NT2/D1 (cell line): ENCODE measurements at regions not wholly inside any gene's neighbourhood (a gene's known extent, or its start where the extent isn't known, plus 50 kb on each side); places are given as distances from the start of the nearest gene placed in this dataset.
"Not testable (repeated sequence)": the region's sequence is repeated elsewhere in the genome, so short reads cannot be mapped to it uniquely, and the experiment has no call there.

Experiments used
- DNase-seq: peaks from one replicate; pipeline ENCODE4 v3.0.0-alpha.2; 2011; ENCODE audit warnings: low read depth, low spot score
- H3K27me3 ChIP-seq: 2 replicates; pipeline ENCODE4 v1.6.0; 2011; ENCODE audit warnings: mild to moderate bottlenecking; ENCODE audit not compliant: insufficient read length, insufficient read depth
- H3K36me3 ChIP-seq: 2 replicates; pipeline ENCODE4 v1.6.1; 2011; ENCODE audit warnings: mild to moderate bottlenecking, low read length, mixed read lengths; ENCODE audit not compliant: insufficient read depth, insufficient read length
- H3K4me1 ChIP-seq: 2 replicates; pipeline ENCODE4 v1.5.1; 2011; ENCODE audit not compliant: insufficient read depth, insufficient read length
- H3K4me3 ChIP-seq: 2 replicates; pipeline ENCODE4 v1.5.1; 2011; ENCODE audit warnings: low read depth; ENCODE audit not compliant: insufficient read length
- H3K9ac ChIP-seq: 2 replicates; pipeline ENCODE4 v1.6.0; 2011; ENCODE audit warnings: low read depth; ENCODE audit not compliant: insufficient read length
- H3K9me3 ChIP-seq: 2 replicates; pipeline ENCODE4 v1.5.1; 2011; ENCODE audit warnings: mild to moderate bottlenecking, low read length; ENCODE audit not compliant: insufficient read depth
- SUZ12 ChIP-seq: IDR thresholded peaks from 2 replicates; pipeline ENCODE4 v1.6.1; 2011; ENCODE audit not compliant: insufficient read length, insufficient read depth; ENCODE audit errors: extremely low read depth
- YY1 ChIP-seq: IDR thresholded peaks from 2 replicates; pipeline ENCODE4 v1.6.1; 2011; ENCODE audit not compliant: insufficient read length, insufficient read depth
- ZNF274 ChIP-seq: IDR thresholded peaks from 2 replicates; pipeline ENCODE4 v1.6.1; 2011; ENCODE audit warnings: mild to moderate bottlenecking, low read depth, low read length

DNA sequence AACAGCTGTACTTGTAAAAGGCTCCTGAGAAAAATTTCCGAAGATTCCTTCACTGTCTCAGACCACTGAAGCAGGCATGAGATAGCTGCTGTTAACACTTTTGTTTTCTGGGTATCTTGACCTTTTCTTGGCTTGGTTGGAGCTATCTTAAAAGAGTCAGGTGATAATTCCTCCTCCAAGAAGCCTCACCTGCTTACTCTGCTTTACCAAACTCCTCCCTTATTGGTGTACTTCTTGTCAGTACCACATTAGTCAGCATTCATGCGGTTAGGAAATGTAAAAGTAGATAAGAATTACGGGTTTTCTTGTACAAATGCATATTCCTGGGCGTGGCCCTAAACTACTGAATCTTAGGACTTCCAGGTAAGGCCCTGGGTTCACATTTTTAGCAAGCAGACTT is 489.8 kb upstream of the LARGE1 start:
- no peak for DNase-seq
- Histone ChIP-seq H3K4me1 (no peaks in the 10 kb centered on the region), H3K27me3 (no peaks in the 10 kb centered on the region), H3K9ac (no peak overlapping the region), H3K4me3 (no peak overlapping the region), H3K9me3 (no peaks in the 10 kb centered on the region), H3K36me3 (no peaks in the 10 kb centered on the region)
- TF ChIP-seq YY1 (no peak), ZNF274 (no peak), SUZ12 (no peak)

DNA sequence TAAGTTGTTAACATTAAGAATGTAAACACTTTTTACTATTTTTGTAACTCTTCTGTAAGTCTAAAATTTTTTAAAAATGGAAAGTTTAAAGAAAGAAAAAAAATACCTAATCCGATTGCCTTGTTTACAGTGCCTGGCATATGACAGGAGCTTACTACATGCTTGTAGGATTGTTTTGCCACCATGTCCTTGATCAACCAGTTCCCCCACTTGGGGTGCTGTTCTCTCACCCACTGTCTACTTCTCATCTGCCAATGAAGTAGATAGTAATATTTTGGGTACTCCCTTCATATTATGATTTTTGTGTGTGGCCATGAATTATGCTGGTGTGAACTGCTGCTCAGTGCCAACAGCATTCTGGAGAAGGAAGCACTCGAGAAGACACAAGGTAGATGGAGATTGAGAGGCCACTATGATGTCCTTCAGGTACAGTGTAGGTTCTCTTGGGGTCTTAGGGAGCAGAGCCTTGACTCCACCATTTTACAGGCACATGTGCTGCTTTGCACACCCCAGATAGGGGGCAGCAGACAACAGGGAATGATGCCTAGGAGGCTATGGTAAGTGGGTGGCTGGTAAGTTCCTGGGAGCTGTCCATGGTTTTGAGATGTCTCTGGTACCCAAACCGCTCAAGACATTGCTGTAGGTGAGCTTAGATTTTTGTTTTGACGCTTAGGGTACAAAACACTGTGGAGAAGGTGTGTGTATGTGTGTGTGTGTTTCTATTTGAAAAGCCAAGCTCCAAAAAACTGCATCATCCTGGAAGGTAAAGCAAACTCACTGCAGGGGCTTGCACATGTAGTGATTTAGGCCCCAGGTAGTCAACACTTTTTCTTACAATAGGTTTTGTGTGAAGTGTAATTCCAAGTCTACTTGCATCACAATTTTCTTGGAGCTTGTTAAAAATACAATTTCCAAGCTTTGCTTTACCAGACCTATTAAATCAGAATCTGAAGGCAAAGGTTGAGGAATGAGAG is 494.5 kb upstream of the LARGE1 start:
- TF ChIP-seq YY1 (no peak), ZNF274 (no peak), SUZ12 (no peak)
- H3K36me3 ChIP-seq = no peaks in the 10 kb centered on the region
- no peaks in the 10 kb centered on the region for H3K9me3 ChIP-seq
- peak; percentile 86 for DNase-seq
- no peak overlapping the region for H3K9ac ChIP-seq
- no peaks in the 10 kb centered on the region for H3K4me1 ChIP-seq
- H3K27me3 ChIP-seq = no peaks in the 10 kb centered on the region
- H3K4me3 ChIP-seq = no peak overlapping the region

DNA sequence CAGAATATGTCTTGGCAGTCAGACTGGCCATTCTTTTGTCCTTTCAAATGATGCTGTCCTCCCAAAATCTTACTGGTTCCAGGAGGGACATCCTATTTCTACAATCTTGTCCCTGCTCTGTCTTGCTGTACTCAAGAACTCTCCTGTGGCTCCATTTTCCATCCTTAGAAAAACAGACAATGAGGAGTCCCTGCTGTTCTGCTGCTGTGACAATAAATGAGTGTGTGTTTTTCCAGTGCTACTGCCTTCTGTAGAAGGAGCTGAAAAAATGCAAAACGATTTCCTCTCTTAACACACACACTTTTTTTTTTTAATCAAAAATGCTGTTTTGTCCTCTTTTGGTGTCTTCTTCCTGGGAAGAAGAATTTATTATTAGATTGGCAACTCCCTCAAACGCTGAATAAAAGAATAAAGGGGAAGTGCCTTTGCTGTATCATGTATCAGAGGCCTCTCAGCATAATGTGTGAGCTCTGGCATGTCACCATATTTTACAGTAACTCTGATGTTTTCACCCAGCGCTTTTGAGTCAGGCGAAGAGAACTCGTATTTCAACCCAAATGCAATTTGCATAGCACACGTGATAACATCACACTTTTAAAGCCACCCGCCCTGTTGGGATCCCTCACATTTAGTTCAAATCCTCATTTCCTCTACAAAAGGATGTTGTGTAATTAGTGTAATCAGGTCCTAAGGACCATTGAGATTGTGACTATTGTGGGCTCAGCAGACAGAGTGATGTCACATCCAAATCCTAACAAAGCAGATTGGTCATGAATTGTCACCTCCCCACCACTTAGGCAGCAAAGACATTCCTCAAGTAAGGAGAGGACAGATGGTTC is 496.0 kb upstream of the LARGE1 start:
- no peak for DNase-seq
- TF ChIP-seq YY1 (no peak), ZNF274 (no peak), SUZ12 (no peak)
- Histone ChIP-seq H3K9ac (no peak overlapping the region), H3K9me3 (no peaks in the 10 kb centered on the region), H3K4me3 (no peak overlapping the region), H3K36me3 (no peaks in the 10 kb centered on the region), H3K4me1 (no peaks in the 10 kb centered on the region), H3K27me3 (no peaks in the 10 kb centered on the region)

DNA sequence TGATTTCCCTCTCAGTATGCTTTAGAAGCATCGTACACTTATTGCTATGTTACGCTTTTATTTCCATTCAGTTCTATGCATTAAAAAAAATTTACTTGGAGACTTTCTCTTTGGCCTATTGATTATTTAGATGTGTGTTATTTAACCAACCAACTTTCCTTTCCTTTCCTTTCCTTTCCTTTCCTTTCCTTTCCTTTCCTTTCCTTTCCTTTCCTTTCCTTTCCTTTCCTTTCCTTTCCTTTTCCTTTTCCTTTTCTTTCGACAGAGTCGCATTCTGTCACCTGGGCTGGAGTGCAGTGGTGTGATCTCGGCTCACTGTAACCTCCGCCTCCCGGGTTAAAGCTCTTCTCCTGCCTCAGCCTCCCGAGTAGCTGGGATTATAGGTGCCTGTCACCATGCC is 502.7 kb upstream of the LARGE1 start:
- not testable (repeated sequence) for H3K9me3 ChIP-seq, H3K4me1 ChIP-seq, H3K27me3 ChIP-seq, H3K9ac ChIP-seq, H3K4me3 ChIP-seq, DNase-seq, H3K36me3 ChIP-seq

DNA sequence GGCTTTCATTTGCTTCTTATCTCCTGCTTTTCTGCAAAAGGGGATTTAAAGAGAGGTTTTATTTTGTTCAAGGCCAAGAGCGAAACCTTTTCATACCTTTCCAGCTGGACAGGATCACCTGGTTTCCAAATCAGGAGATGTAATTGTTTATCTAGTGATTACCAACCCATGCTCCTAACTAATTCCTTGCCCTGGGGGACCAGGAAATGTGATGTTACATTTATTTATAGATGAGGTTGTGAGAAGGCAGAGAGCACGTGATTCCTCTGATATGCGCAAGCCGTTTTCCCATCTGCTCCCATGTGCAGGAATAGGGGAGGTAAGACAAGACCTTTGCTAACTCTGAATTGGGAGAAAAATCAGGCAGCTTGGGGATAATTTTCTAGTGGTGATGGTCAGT is 507.2 kb upstream of the LARGE1 start:
- Histone ChIP-seq H3K9me3 (no peaks in the 10 kb centered on the region; the same call in 1 of the 2 replicates), H3K4me3 (no peak overlapping the region), H3K27me3 (no peaks in the 10 kb centered on the region), H3K4me1 (no peaks in the 10 kb centered on the region), H3K36me3 (no peaks in the 10 kb centered on the region), H3K9ac (no peak overlapping the region)
- TF ChIP-seq ZNF274 = no peak
- no peak for TF ChIP-seq YY1
- TF ChIP-seq SUZ12 = no peak
- DNase-seq = no peak

DNA sequence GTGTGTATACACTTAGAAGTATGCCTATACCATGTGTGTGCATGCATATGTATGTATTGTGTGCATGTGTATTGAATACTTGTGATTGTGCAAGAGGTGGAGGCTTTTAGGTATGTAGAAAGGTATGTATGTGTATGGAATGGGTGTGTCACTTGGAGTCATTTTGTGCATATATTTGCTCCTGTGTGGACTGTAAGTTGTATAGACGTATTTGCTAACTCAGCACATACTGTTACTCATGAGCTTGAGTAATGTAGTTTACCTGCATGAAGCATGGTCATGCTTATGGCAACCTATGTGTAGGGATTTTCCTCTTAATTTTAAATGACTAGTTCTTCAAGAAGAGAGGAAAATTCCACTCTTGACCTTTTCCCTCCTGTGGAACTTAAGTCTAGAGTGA is 507.6 kb upstream of the LARGE1 start:
- H3K4me3 ChIP-seq = no peak overlapping the region
- TF ChIP-seq ZNF274 (no peak), SUZ12 (no peak), YY1 (no peak)
- no peaks in the 10 kb centered on the region; the same call in 1 of the 2 replicates for H3K9me3 ChIP-seq
- H3K27me3 ChIP-seq = no peaks in the 10 kb centered on the region
- H3K9ac ChIP-seq = no peak overlapping the region
- H3K4me1 ChIP-seq = no peaks in the 10 kb centered on the region
- no peaks in the 10 kb centered on the region for H3K36me3 ChIP-seq
- DNase-seq = no peak

DNA sequence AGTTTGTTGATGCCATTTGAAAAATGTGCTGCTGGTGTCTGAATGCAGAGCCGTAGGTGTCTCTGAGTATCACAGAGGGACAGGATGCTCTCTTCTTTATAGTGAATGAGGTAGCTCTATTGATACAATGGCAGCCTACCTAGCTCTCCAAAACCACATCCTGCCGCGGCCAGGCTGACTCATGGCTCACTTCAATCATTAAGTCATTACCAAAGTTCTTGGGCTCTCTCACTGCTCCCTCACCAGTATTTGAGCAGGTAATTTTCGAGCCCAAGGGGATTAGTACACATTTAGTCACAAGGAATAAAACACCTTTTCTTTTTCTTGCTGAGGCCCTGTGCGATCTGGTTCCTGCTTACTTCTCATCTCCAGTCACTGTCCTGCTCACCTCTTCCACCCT is 509.0 kb upstream of the LARGE1 start:
- Histone ChIP-seq H3K9me3 (no peaks in the 10 kb centered on the region; the same call in 1 of the 2 replicates), H3K9ac (no peak overlapping the region), H3K27me3 (no peaks in the 10 kb centered on the region), H3K4me1 (no peaks in the 10 kb centered on the region), H3K4me3 (no peak overlapping the region), H3K36me3 (no peaks in the 10 kb centered on the region)
- TF ChIP-seq YY1 = no peak
- TF ChIP-seq SUZ12 = no peak
- TF ChIP-seq ZNF274 = no peak
- DNase-seq = no peak
